Loucy (cell line): ENCODE measurements at regions not wholly inside any gene's neighbourhood (a gene's known extent, or its start where the extent isn't known, plus 50 kb on each side); places are given as distances from the start of the nearest gene placed in this dataset.
A peak's percentile ranks its signal among the peaks of the same experiment; 100 is the strongest.

Experiments
- H2AFZ ChIP-seq: fragments of 200-600 bp; sonication (generic); 2 replicates; pipeline ENCODE4 v1.6.0; 2016; ENCODE audit warnings: antibody characterized with exemption, mild to moderate bottlenecking, low read length, moderate library complexity
- H3F3A ChIP-seq: fragments of 200-600 bp; 2 replicates; pipeline ENCODE4 v1.6.0; 2016; ENCODE audit warnings: antibody characterized with exemption, low read depth, mild to moderate bottlenecking
- H3K27me3 ChIP-seq: fragments of 200-600 bp; sonication (generic); 2 replicates; pipeline ENCODE4 v1.6.1; 2014; ENCODE audit warnings: low read length, mild to moderate bottlenecking; ENCODE audit not compliant: insufficient read depth, poor library complexity, severe bottlenecking
- H3K36me3 ChIP-seq: fragments of 200-600 bp; sonication (generic); 2 replicates; pipeline ENCODE4 v1.6.1; 2016; ENCODE audit warnings: low read length; ENCODE audit not compliant: insufficient read depth
- H3K4me1 ChIP-seq: fragments of 200-600 bp; sonication (generic); 2 replicates; pipeline ENCODE4 v1.5.1; 2014; ENCODE audit warnings: low read length, mild to moderate bottlenecking; ENCODE audit not compliant: insufficient read depth, poor library complexity, severe bottlenecking
- H3K4me2 ChIP-seq: fragments of 200-600 bp; sonication (generic); 2 replicates; pipeline ENCODE4 v1.6.0; 2014; ENCODE audit warnings: antibody characterized with exemption, low read length, low read depth, mild to moderate bottlenecking; ENCODE audit not compliant: poor library complexity, severe bottlenecking
- H3K4me3 ChIP-seq: fragments of 200-600 bp; sonication (generic); 2 replicates; pipeline ENCODE4 v1.5.1; 2014; ENCODE audit warnings: low read length, mild to moderate bottlenecking, mixed read lengths; ENCODE audit not compliant: poor library complexity, severe bottlenecking
- H3K79me2 ChIP-seq: fragments of 200-600 bp; sonication (generic); 2 replicates; pipeline ENCODE4 v1.6.1; 2014; ENCODE audit warnings: low read length; ENCODE audit not compliant: insufficient read depth
- H3K9ac ChIP-seq: fragments of 200-600 bp; sonication (generic); 2 replicates; pipeline ENCODE4 v1.6.0; 2014; ENCODE audit warnings: mild to moderate bottlenecking, low read depth, low read length, moderate library complexity; ENCODE audit not compliant: poor library complexity, severe bottlenecking
- H3K9me2 ChIP-seq: fragments of 200-600 bp; sonication (generic); replicated peaks from 2 replicates; pipeline ENCODE4 v1.6.1; 2016; ENCODE audit warnings: low read depth, low read length, mixed read lengths
- H3K9me3 ChIP-seq: fragments of 200-600 bp; sonication (generic); 2 replicates; pipeline ENCODE4 v1.6.1; 2014; ENCODE audit warnings: mild to moderate bottlenecking, antibody characterized with exemption, low read length, low read depth; ENCODE audit not compliant: insufficient read depth
- H4K20me1 ChIP-seq: fragments of 200-600 bp; sonication (generic); 2 replicates; pipeline ENCODE4 v1.6.0; 2014; ENCODE audit warnings: antibody characterized with exemption, low read length, mild to moderate bottlenecking; ENCODE audit not compliant: insufficient read depth, poor library complexity, severe bottlenecking
- EZH2phosphoT487 ChIP-seq: fragments of 200-600 bp; IDR thresholded peaks from 2 replicates; pipeline ENCODE4 v1.6.1; 2018; ENCODE audit warnings: antibody characterized with exemption, mild to moderate bottlenecking, moderate library complexity, borderline replicate concordance
- TF ChIP-seq, protein P1 (sequence below): fragments of 200-600 bp; sonication (generic); conservative IDR thresholded peaks from 2 replicates; pipeline ENCODE4 v1.5.1; 2014; ENCODE audit warnings: mild to moderate bottlenecking, antibody characterized with exemption, low read length

GRCh38 chr7:10720042-10720441, 253.6 kb upstream of the PHF14 start:
- Histone ChIP-seq H3K27me3 (no peaks in the 10 kb centered on the region), H3K9me3 (no peaks in the 10 kb centered on the region), H3K36me3 (no peaks in the 10 kb centered on the region), H3K4me1 (no peaks in the 10 kb centered on the region), H3K4me2 (no peak overlapping the region), H3K4me3 (no peak overlapping the region), H3K79me2 (no peaks in the 10 kb centered on the region), H3K9me2 (no peaks in the 10 kb centered on the region), H2AFZ (no peak overlapping the region), H3K9ac (no peak overlapping the region), H4K20me1 (no peaks in the 10 kb centered on the region), H3F3A (no peaks in the 10 kb centered on the region)
- TF ChIP-seq EZH2phosphoT487, result no peak
- TF ChIP-seq, protein P1, sequence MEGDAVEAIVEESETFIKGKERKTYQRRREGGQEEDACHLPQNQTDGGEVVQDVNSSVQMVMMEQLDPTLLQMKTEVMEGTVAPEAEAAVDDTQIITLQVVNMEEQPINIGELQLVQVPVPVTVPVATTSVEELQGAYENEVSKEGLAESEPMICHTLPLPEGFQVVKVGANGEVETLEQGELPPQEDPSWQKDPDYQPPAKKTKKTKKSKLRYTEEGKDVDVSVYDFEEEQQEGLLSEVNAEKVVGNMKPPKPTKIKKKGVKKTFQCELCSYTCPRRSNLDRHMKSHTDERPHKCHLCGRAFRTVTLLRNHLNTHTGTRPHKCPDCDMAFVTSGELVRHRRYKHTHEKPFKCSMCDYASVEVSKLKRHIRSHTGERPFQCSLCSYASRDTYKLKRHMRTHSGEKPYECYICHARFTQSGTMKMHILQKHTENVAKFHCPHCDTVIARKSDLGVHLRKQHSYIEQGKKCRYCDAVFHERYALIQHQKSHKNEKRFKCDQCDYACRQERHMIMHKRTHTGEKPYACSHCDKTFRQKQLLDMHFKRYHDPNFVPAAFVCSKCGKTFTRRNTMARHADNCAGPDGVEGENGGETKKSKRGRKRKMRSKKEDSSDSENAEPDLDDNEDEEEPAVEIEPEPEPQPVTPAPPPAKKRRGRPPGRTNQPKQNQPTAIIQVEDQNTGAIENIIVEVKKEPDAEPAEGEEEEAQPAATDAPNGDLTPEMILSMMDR, result peak; percentile 39

- Histone ChIP-seq H3K36me3 (no peaks in the 10 kb centered on the region), H3K4me1 (no peaks in the 10 kb centered on the region), H3K9ac (no peak overlapping the region), H3K27me3 (no peaks in the 10 kb centered on the region), H3F3A (no peaks in the 10 kb centered on the region), H2AFZ (no peak overlapping the region), H3K4me2 (no peak overlapping the region), H3K79me2 (no peaks in the 10 kb centered on the region), H3K9me3 (no peaks in the 10 kb centered on the region), H3K4me3 (no peak overlapping the region), H3K9me2 (no peaks in the 10 kb centered on the region), H4K20me1 (no peaks in the 10 kb centered on the region)
- no peak for TF ChIP-seq EZH2phosphoT487
- TF ChIP-seq, protein P1, result no peak
Observed at GRCh38 chr7:10721289-10721688, 252.4 kb upstream of the PHF14 start.

DNA sequence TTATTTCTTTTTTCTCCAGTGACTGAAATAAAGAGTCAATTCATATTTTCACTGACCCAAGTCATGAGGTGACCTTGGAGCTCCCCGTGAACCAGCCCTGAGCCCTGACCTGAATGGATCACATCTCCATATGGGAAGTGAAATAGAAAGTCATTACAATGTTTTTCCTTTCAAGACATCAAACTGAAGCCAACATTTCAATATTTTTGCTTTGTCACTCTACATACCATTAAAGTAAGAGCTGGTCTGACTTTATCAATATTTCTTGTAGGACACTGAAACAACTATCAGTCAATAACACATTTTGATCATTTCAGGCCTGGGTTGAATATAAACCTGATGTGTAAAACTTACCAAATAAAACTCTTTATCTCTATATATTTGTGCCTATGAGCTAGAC, 249.8 kb upstream of the PHF14 start:
- Histone ChIP-seq H3K4me3 (no peak overlapping the region), H3K4me2 (no peak overlapping the region), H4K20me1 (no peaks in the 10 kb centered on the region), H3K27me3 (no peaks in the 10 kb centered on the region), H3K36me3 (no peaks in the 10 kb centered on the region), H3F3A (no peaks in the 10 kb centered on the region), H3K79me2 (no peaks in the 10 kb centered on the region), H3K4me1 (no peaks in the 10 kb centered on the region), H3K9me3 (no peaks in the 10 kb centered on the region), H3K9me2 (no peaks in the 10 kb centered on the region), H3K9ac (no peak overlapping the region), H2AFZ (no peak overlapping the region)
- TF ChIP-seq, protein P1, result no peak
- TF ChIP-seq EZH2phosphoT487, result no peak
